Neural progenitor cell (in vitro differentiated cells): ENCODE measurements at regions not wholly inside any gene's neighbourhood (a gene's known extent, or its start where the extent isn't known, plus 50 kb on each side); places are given as distances from the start of the nearest gene placed in this dataset.

Source experiments
- DNase-seq: peaks from one replicate; pipeline ENCODE4 v3.0.0-alpha.2; 2016; ENCODE audit warnings: low spot score
- H2AFZ ChIP-seq: fragments of 200-600 bp; sonication (generic); replicated peaks from 2 replicates; pipeline ENCODE4 v1.6.1; 2016; ENCODE audit warnings: antibody characterized with exemption
- H3F3A ChIP-seq: fragments of 200-600 bp; sonication (generic); 2 replicates; pipeline ENCODE4 v1.6.1; 2016; ENCODE audit warnings: antibody characterized with exemption, low read depth
- H3K27ac ChIP-seq: fragments of 200-600 bp; sonication (generic); 2 replicates; pipeline ENCODE4 v1.5.1; 2016; ENCODE audit warnings: mild to moderate bottlenecking
- H3K27me3 ChIP-seq: fragments of 200-600 bp; sonication (generic); 2 replicates; pipeline ENCODE4 v1.6.1; 2016; ENCODE audit warnings: mild to moderate bottlenecking, moderate library complexity
- H3K36me3 ChIP-seq: fragments of 200-600 bp; sonication (generic); 2 replicates; pipeline ENCODE4 v1.5.1; 2016
- H3K4me1 ChIP-seq: fragments of 200-600 bp; sonication (generic); 2 replicates; pipeline ENCODE4 v1.6.1; 2016; ENCODE audit warnings: mixed run types
- H3K4me2 ChIP-seq: fragments of 200-600 bp; sonication (generic); 2 replicates; pipeline ENCODE4 v1.6.1; 2016
- H3K4me3 ChIP-seq: fragments of 200-600 bp; sonication (generic); 2 replicates; pipeline ENCODE4 v1.5.1; 2016
- H3K79me2 ChIP-seq: fragments of 200-600 bp; sonication (generic); 2 replicates; pipeline ENCODE4 v1.6.1; 2016; ENCODE audit warnings: low read depth
- H3K9ac ChIP-seq: fragments of 200-600 bp; sonication (generic); 2 replicates; pipeline ENCODE4 v1.6.1; 2016
- H3K9me3 ChIP-seq: fragments of 200-600 bp; sonication (generic); 2 replicates; pipeline ENCODE4 v1.5.1; 2016; ENCODE audit warnings: low read depth
- H4K20me1 ChIP-seq: fragments of 200-600 bp; sonication (generic); 2 replicates; pipeline ENCODE4 v1.6.1; 2016; ENCODE audit warnings: low read depth
- H3K27ac Mint-ChIP-seq: 3 replicates; pipeline ENCODE4 v1.8.0; 2021; ENCODE audit warnings: mixed read lengths
- H3K27me3 Mint-ChIP-seq: 2 replicates; pipeline ENCODE4 v1.8.0; 2022; ENCODE audit warnings: low read depth, mild to moderate bottlenecking, inconsistent platforms, moderate library complexity, mixed read lengths; ENCODE audit not compliant: insufficient read depth
- H3K36me3 Mint-ChIP-seq: 3 replicates; pipeline ENCODE4 v1.8.0; 2021; ENCODE audit warnings: mixed read lengths
- H3K4me1 Mint-ChIP-seq: 3 replicates; pipeline ENCODE4 v1.8.0; 2021; ENCODE audit warnings: mixed read lengths
- H3K4me3 Mint-ChIP-seq: 3 replicates; pipeline ENCODE4 v1.8.0; 2021; ENCODE audit warnings: mild to moderate bottlenecking, moderate library complexity, mixed read lengths
- H3K9me3 Mint-ChIP-seq: 3 replicates; pipeline ENCODE4 v1.8.0; 2020; ENCODE audit warnings: mixed read lengths
- CTCF ChIP-seq: fragments of 200-600 bp; sonication (generic); IDR thresholded peaks from 2 replicates; pipeline ENCODE4 v1.5.1; 2017; ENCODE audit warnings: antibody characterized with exemption, mild to moderate bottlenecking
- EZH2 ChIP-seq: fragments of 200-600 bp; sonication (generic); IDR thresholded peaks from 2 replicates; pipeline ENCODE4 v1.6.1; 2017; ENCODE audit warnings: antibody characterized with exemption, mild to moderate bottlenecking, moderate library complexity
- EZH2phosphoT487 ChIP-seq: fragments of 200-600 bp; sonication (generic); IDR thresholded peaks from 2 replicates; pipeline ENCODE4 v1.6.1; 2017; ENCODE audit warnings: antibody characterized with exemption

DNA sequence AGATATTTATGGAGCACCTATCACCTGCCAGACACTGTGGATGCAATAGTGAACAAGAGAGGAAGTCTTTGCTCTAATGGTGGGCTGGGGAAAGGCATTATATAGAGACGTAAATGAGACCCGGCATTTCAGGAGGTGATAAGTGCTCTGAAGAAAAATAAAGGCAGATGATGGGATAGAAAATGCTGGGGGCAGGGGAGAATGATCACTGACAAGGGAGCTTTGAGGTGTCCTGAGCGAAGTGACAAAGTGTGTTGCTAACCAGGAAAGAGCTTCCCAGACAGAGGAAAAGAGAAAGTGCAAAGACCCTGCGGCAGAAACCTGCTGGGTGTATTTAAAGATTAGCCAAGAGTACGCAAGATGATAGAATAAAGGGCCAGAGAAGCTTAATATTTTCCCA lies 1096.1 kb downstream of the BCL11B start:
- TF ChIP-seq EZH2phosphoT487 (no peak), CTCF (no peak), EZH2 (no peak)
- H3K36me3 Mint-ChIP-seq, result no peaks in the 10 kb centered on the region
- H3K4me3 ChIP-seq, result no peak overlapping the region
- H3K36me3 ChIP-seq, result no peaks in the 10 kb centered on the region
- no peak overlapping the region for H3K4me3 Mint-ChIP-seq
- no peak overlapping the region for H3K9ac ChIP-seq
- no peak overlapping the region for H3K27ac Mint-ChIP-seq
- H3F3A ChIP-seq, result no peaks in the 10 kb centered on the region
- no peaks in the 10 kb centered on the region for H4K20me1 ChIP-seq
- H3K9me3 ChIP-seq, result no peaks in the 10 kb centered on the region
- no peaks in the 10 kb centered on the region for H3K9me3 Mint-ChIP-seq
- no peaks in the 10 kb centered on the region for H3K79me2 ChIP-seq
- H3K4me1 ChIP-seq, result peaks cover 6% of the 10 kb centered on the region
- H3K27ac ChIP-seq, result no peak overlapping the region
- H3K27me3 ChIP-seq, result no peaks in the 10 kb centered on the region
- no peak overlapping the region for H2AFZ ChIP-seq
- peaks cover 3% of the 10 kb centered on the region for H3K27me3 Mint-ChIP-seq
- DNase-seq, result no peak
- no peak overlapping the region for H3K4me2 ChIP-seq
- peaks cover 7% of the 10 kb centered on the region for H3K4me1 Mint-ChIP-seq

- peaks cover 3% of the 10 kb centered on the region for H3K27me3 Mint-ChIP-seq
- no peaks in the 10 kb centered on the region for H3K27me3 ChIP-seq
- H3K9me3 ChIP-seq, result no peaks in the 10 kb centered on the region
- no peak overlapping the region for H3K9ac ChIP-seq
- no peaks in the 10 kb centered on the region for H3K36me3 Mint-ChIP-seq
- H2AFZ ChIP-seq, result no peak overlapping the region
- peaks cover 6% of the 10 kb centered on the region for H3K4me1 ChIP-seq
- no peaks in the 10 kb centered on the region for H3K79me2 ChIP-seq
- H3K27ac Mint-ChIP-seq, result no peak overlapping the region
- no peaks in the 10 kb centered on the region for H3K36me3 ChIP-seq
- no peaks in the 10 kb centered on the region for H3K9me3 Mint-ChIP-seq
- H3K4me2 ChIP-seq, result no peak overlapping the region
- no peak overlapping the region for H3K27ac ChIP-seq
- TF ChIP-seq CTCF, result no peak
- no peak for TF ChIP-seq EZH2
- TF ChIP-seq EZH2phosphoT487, result no peak
- H4K20me1 ChIP-seq, result no peaks in the 10 kb centered on the region
- H3K4me3 ChIP-seq, result no peak overlapping the region
- H3F3A ChIP-seq, result no peaks in the 10 kb centered on the region
- no peak overlapping the region for H3K4me3 Mint-ChIP-seq
- H3K4me1 Mint-ChIP-seq, result peaks cover 7% of the 10 kb centered on the region
- DNase-seq, result no peak
Observed at GRCh38 chr14:98176892-98177291, 1095.1 kb downstream of the BCL11B start.

DNA sequence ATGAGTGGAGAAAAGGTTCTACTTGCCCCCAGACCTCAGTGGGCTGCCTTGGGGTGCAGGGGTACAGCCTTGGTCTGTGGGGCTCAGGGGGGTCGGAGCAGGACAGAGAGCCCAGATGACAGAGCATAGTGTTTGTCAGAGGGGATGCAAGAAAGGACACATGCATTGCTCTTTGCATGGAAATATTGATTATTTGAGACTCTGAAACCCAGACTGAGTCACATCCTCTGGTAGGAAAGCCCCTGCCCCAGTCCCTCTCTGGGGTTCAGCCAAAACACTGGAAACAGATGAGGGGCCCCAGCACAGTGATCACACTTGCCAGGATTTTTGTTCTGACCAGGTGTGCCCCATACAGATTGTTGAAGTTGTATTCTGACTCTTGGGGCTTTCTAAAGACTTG lies 1094.4 kb downstream of the BCL11B start:
- peaks cover 7% of the 10 kb centered on the region for H3K4me1 Mint-ChIP-seq
- H3K4me2 ChIP-seq, result no peak overlapping the region
- no peak overlapping the region for H3K9ac ChIP-seq
- H3K27ac ChIP-seq, result no peak overlapping the region
- no peak for DNase-seq
- H3K9me3 Mint-ChIP-seq, result no peaks in the 10 kb centered on the region
- H3K4me3 ChIP-seq, result no peak overlapping the region
- H3K9me3 ChIP-seq, result no peaks in the 10 kb centered on the region
- no peaks in the 10 kb centered on the region for H4K20me1 ChIP-seq
- H2AFZ ChIP-seq, result no peak overlapping the region
- no peaks in the 10 kb centered on the region for H3K36me3 ChIP-seq
- no peak overlapping the region for H3K4me3 Mint-ChIP-seq
- H3K27me3 Mint-ChIP-seq, result peaks cover 3% of the 10 kb centered on the region
- no peaks in the 10 kb centered on the region for H3K27me3 ChIP-seq
- H3K27ac Mint-ChIP-seq, result no peak overlapping the region
- no peaks in the 10 kb centered on the region for H3K36me3 Mint-ChIP-seq
- peaks cover 6% of the 10 kb centered on the region for H3K4me1 ChIP-seq
- H3K79me2 ChIP-seq, result no peaks in the 10 kb centered on the region
- no peaks in the 10 kb centered on the region for H3F3A ChIP-seq
- no peak for TF ChIP-seq EZH2
- no peak for TF ChIP-seq CTCF
- no peak for TF ChIP-seq EZH2phosphoT487

GRCh38 chr14:98181241-98181640 lies 1090.8 kb downstream of the BCL11B start:
- TF ChIP-seq EZH2phosphoT487 (no peak), EZH2 (no peak), CTCF (no peak)
- Histone ChIP-seq H3K79me2 (no peaks in the 10 kb centered on the region), H3K27me3 (no peaks in the 10 kb centered on the region), H3K9me3 (no peaks in the 10 kb centered on the region), H2AFZ (no peak overlapping the region), H3K36me3 (no peaks in the 10 kb centered on the region), H3K9ac (no peak overlapping the region), H3K4me2 (no peak overlapping the region), H4K20me1 (no peaks in the 10 kb centered on the region), H3F3A (no peaks in the 10 kb centered on the region), H3K4me1 (no peaks in the 10 kb centered on the region), H3K4me3 (no peak overlapping the region), H3K27ac (no peak overlapping the region)
- Mint-ChIP-seq H3K36me3 (no peaks in the 10 kb centered on the region), H3K27ac (no peak overlapping the region), H3K27me3 (no peaks in the 10 kb centered on the region), H3K4me1 (no peaks in the 10 kb centered on the region), H3K4me3 (no peak overlapping the region), H3K9me3 (no peaks in the 10 kb centered on the region)
- DNase-seq, result no peak
